ENCODE measurements at regions not wholly inside any gene's neighbourhood (a gene's known extent, or its start where the extent isn't known, plus 50 kb on each side); places are given as distances from the start of the nearest gene placed in this dataset.

DNA sequence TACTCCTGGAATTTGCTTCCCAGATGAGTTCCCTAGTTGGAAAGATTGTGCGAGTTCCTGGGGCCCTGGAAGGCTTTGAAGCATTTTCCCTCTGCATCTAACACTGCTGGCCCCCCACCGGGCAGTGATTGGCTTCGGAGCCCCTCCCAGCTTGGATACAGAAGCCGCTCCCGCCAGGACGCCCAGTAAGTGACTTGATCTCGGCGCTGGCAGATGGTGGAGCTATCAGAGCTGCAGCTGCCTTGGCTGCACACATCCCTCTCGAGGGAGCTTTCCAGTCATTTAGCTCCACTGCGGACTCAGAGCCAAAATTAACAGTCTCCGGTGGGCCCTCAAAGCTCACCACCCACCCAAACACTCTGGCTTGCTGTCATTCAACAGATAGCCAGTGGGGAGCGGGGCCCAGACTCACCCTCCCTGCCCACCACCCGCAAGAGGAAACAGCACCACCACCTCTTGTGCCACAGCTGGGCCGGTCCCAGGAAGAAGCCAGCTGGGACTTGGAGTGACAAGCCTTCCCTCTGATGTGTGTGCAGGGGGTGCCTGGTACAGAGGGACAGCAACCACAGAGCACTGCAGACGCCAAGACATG is 162.3 kb downstream of the TRIM29 start:
- TF ChIP-seq POLR2A (IDR thresholded peaks at IDR 0.05; ENCODE audit: low read depth, low read length) (no peak), TAF1 (IDR thresholded peaks at IDR 0.05; ENCODE audit: borderline replicate concordance, low read depth, low read length) (no peak)
